PC-9 (cell line): ENCODE measurements at regions not wholly inside any gene's neighbourhood (a gene's known extent, or its start where the extent isn't known, plus 50 kb on each side); places are given as distances from the start of the nearest gene placed in this dataset.
"Not testable (repeated sequence)": the region's sequence is repeated elsewhere in the genome, so short reads cannot be mapped to it uniquely, and the experiment has no call there.

ENCODE experiments used
- EZH2 ChIP-seq: fragments of 200-600 bp; sonication (generic); IDR thresholded peaks from 2 replicates; pipeline ENCODE4 v1.8.0; 2017; ENCODE audit warnings: antibody characterized with exemption, low read depth
- TF ChIP-seq, protein P1 (sequence below): fragments of 200-600 bp; sonication (generic); conservative IDR thresholded peaks from 2 replicates; pipeline ENCODE4 v1.6.1; 2017; ENCODE audit warnings: mixed run types, antibody characterized with exemption, mild to moderate bottlenecking, moderate library complexity

DNA sequence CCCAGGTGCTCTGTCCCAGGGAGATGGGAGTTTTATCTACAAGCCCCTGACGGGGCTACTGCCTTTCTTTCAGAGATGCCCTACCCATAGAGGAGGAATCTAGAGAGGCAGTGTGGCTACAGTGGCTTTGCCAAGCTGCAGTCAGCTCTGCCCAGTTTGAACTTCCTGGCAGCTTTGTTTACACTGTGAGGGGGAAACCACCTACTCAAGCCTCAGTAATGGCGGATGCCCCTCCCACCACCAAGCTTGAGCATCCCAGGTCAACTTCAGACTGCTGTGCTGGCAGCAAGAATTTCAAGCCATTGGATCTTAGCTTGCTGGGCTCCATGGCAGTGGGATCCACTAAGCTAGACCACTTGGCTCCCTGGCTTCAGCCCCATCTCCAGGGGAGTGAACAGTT lies 53.1 kb upstream of the TMEM252 start:
- TF ChIP-seq, protein P1, sequence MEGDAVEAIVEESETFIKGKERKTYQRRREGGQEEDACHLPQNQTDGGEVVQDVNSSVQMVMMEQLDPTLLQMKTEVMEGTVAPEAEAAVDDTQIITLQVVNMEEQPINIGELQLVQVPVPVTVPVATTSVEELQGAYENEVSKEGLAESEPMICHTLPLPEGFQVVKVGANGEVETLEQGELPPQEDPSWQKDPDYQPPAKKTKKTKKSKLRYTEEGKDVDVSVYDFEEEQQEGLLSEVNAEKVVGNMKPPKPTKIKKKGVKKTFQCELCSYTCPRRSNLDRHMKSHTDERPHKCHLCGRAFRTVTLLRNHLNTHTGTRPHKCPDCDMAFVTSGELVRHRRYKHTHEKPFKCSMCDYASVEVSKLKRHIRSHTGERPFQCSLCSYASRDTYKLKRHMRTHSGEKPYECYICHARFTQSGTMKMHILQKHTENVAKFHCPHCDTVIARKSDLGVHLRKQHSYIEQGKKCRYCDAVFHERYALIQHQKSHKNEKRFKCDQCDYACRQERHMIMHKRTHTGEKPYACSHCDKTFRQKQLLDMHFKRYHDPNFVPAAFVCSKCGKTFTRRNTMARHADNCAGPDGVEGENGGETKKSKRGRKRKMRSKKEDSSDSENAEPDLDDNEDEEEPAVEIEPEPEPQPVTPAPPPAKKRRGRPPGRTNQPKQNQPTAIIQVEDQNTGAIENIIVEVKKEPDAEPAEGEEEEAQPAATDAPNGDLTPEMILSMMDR = not testable (repeated sequence)
- TF ChIP-seq EZH2 = not testable (repeated sequence)
